Muscle of back (tissue), 3 donors: ENCODE measurements at regions not wholly inside any gene's neighbourhood (a gene's known extent, or its start where the extent isn't known, plus 50 kb on each side); places are given as distances from the start of the nearest gene placed in this dataset.

Experiments
- DNase-seq, 3 donors: peaks; one replicate each; pipeline versions ENCODE4 v3.0.0 to v3.0.0-alpha.2; 2013

GRCh38 chr3:83894223-83894622, 1064.6 kb upstream of the CADM2 start:
- DNase-seq, result no peak

GRCh38 chr3:83895892-83896291, 1062.9 kb upstream of the CADM2 start:
- DNase-seq, result no peak

GRCh38 chr3:83902787-83903533, 1055.8 kb upstream of the CADM2 start:
- no peak for DNase-seq

GRCh38 chr3:83913381-83913780, 1045.4 kb upstream of the CADM2 start:
- DNase-seq, result no peak

DNA sequence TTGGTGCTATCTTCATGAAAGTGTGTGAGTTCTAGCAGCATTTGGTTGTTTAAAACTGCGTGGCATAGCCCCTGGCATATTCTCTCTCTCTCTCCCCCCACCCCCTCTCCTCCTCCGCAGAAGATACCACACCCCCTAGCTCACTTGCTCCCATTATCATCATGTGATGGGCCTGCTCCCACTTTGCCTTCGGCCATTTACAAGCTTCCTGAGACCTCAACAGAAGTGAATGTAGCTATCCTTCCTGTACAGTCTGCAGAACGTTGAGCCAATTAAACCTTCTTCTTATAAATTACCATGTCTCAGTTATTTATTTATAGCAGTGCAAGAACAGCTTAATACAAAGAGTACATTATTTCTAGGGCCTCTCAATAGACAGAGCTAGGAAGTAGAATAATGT, 1032.5 kb upstream of the CADM2 start:
- DNase-seq, result no peak

DNA sequence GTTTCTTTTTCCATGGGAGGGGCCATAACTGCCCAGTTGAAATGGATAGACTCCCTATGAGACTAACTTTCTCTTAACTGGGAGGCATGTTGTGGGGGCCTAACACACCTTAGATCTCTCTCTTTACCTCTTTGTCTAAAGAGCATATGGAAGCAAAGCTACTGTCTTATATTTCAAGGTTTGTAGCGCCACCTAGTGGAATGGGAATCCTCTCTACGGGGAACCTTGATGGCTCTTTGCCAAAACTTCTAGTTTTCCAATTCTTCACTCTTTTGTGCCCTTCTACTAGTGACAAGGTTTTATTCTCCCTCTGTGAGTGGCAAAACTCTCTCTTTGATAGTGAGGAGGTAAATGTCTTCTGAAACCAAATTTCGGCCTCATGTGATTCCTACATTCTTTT, 1030.4 kb upstream of the CADM2 start:
- DNase-seq, result no peak

DNA sequence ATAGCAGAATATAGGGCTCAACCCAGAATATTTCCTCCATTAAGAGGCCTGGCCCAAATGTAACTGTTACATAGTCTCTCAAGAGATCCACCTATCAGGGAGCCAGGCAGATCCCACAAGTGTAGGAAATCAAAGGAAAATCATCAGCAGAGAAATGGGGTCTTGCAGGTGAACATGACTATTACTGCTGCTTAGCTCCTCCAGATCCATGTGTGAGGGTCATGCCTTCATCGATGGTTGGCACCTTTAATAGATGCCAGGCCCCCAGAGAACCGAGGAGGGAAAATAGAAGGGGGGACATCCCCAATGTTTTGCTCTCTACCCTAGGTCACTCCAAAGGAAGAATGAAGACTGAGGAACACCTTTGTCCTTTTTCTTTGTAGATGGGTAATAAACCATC, 1029.9 kb upstream of the CADM2 start:
- no peak for DNase-seq

GRCh38 chr3:83934192-83935021, 1024.4 kb upstream of the CADM2 start:
- DNase-seq, result no peak

DNA sequence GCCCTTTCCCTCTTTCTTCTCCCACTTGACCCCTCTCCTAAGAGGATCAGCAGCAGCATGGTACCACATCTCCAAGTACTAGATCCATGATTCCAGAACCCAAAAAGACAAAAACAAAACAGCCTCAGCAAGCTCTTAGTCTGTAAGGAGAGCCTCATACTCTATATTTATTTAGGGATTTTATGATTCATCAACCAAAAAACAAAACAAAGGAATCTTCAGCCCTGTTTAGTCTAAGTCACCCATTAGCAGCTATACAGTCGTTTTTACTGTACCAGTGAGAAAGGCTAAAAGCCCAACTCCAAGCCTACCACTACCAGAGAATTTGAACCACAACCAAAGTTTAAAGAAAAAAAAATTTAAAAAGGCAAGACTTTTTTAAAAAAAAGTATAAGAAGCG, 1020.3 kb upstream of the CADM2 start:
- no peak for DNase-seq

DNA sequence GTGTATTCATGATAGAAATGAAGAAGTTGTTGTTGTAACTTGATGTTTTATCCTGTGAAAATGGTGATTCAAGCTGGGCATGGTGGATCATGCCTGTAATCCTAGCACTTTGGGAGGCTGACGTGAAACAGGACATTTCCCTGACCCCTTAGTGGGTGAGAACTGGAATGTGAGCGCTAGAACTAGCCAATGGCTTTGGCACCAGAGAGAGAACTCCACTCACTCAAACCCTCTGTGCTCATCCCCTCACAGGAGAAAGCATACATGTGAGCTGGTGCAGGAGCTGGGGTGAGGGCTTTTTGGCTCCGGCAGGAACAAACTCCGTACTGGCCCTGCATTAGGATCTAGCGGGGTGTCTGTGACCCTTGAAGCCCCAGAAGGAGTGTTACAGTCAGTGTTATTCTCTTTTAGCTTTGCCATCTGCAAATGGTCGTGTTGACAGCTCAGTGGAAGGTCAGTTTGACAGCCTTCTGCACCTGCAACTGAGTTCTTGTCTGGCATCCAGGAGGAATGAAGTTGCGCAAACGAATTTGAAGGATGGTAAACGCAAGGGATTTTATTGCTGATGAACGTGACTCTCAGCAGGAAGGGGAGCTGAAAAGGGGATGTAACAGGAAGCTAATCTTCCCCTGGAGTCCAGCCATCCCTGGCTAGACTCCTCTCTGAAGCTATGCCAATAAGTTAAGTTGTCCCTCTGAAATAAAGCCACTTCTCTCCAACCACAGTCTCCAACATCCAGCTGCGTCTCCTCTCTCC, 1016.6 kb upstream of the CADM2 start:
- DNase-seq, result peak; percentile 26 to 63 (median 43)

GRCh38 chr3:83946049-83946448, 1012.7 kb upstream of the CADM2 start:
- DNase-seq, result no peak

DNA sequence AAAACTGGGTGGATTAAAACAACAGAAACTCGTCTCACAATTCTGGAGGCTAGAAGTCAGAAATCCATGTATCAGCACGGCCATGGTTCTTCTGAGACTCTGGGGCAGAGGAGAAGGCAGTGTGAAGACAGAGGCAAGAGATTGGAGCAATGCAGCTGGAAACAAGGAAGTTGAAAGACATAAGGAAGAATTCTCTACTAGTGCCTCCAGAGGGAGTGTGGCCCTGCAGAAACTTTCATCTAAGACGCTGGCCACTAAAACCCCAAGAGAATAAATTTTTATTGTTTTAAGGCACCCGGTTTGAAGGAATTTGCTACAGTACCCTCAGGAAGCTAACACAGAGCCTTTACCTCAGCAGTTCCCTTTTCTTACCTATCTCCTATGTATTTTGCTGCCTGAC, 1012.2 kb upstream of the CADM2 start:
- no peak for DNase-seq

- DNase-seq, result no peak
Measured at GRCh38 chr3:83948771-83949170, 1010.0 kb upstream of the CADM2 start.

DNA sequence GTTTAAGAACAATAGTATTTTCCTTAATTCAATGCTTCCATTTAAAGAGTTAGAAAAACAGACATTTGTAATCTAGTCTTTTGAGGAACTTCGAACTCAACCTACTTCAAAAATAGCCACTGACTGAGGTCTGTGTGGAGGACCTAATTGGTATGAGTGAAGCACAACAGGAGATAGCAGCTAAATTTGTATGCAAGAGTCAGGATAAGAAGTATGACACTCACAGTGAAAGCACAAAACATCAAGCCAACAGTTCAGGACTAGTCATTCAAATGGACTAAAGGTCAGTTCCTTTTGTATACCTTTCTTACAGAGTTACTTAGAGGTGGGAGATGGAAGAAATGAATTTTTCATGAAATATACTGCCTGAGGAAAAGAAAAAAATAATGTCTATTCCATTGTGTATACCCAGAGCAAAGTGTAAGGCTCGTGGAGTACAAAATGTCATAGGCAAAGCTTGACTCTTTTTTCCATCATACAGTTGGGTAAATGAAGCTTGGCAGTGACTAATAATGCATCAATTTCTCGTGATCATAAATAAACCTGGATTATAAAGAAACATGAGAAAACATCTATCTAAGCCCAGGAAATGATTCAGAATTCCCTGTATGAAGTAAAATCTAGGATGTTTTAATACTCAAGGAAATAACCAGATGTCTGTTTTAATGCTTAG, 1005.2 kb upstream of the CADM2 start:
- DNase-seq, result no peak

- DNase-seq, result peak in 2 of 3 donors; percentile 16 to 68
Measured at GRCh38 chr3:83956431-83956830, 1002.4 kb upstream of the CADM2 start.

- DNase-seq, result no peak
Measured at GRCh38 chr3:83968356-83968755, 990.4 kb upstream of the CADM2 start.

DNA sequence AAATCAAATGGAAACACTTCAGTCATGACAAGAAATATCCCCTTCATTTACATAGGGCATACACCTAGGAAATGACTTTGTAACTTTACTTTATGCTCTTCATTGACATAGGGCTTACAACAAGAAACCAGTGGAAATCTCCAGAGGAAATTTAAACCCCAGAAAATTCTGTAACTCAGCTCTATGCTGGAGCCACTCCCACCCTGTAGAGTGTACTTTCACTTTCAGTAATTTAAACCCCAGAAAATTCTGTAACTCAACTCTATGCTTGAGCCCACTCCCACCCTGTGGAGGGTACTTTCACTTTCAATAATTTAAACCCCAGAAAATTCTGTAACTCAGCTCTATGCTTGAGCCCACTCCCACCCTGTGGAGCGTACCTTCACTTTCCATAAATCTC, 987.1 kb upstream of the CADM2 start:
- DNase-seq, result no peak

DNA sequence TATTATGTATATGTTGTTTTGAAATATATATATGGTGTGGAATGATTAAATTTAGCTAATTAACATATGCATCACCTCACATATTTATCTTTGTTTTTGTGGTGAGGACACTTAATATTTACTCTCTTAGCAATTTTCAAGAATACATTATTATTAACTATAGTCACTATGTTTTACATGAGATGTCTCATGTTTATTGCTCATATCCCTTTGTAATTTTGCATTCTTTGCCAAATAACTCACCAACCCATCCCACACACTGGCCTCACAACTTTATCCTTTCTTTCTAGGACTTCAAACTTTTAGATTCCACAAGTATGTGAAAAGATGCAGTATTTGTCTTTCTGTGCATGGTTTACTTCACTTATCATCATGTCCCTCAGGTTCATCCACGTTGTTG, 950.2 kb upstream of the CADM2 start:
- DNase-seq, result no peak

- no peak for DNase-seq
Measured at GRCh38 chr3:84023842-84024241, 934.9 kb upstream of the CADM2 start.

DNA sequence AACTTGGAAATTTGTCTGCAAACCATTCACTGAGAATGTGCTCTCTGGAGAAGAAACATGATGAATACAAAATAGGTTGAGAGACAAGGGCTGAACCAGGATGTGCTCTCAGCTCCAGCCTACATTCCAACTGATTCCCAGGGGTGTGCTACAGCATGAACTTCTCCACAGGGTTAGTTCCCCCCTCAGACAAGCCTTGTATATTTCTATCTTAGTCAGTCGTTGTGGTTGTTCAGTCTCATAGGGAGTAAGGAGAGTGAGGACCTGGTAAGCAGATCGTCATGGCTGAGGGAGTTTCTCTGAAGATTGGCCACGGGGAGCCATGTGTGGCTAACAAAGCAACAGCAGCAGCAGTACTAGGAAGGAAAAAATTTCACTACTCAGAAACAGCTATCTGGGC, 919.7 kb upstream of the CADM2 start:
- peak; percentile 2 to 67 (median 37) for DNase-seq

- DNase-seq, result peak in 1 of 3 donors; percentile 2
Measured at GRCh38 chr3:84042399-84043106, 916.2 kb upstream of the CADM2 start.
